Astrocyte of the cerebellum (primary cell): ENCODE measurements at regions not wholly inside any gene's neighbourhood (a gene's known extent, or its start where the extent isn't known, plus 50 kb on each side); places are given as distances from the start of the nearest gene placed in this dataset.

Experiments
- DNase-seq: peaks from one replicate; pipeline ENCODE4 v3.0.0-alpha.2; 2011; ENCODE audit warnings: low read depth
- H3K4me3 ChIP-seq: 2 replicates; pipeline ENCODE4 v1.5.1; 2011; ENCODE audit warnings: mild to moderate bottlenecking, low read depth, low read length, moderate library complexity
- CTCF ChIP-seq: IDR thresholded peaks from 2 replicates; pipeline ENCODE4 v1.5.1; 2012; ENCODE audit warnings: low read length, low read depth, moderate library complexity, mild to moderate bottlenecking; ENCODE audit errors: missing control alignments
- in situ Hi-C: cut with HindIII; loops from 2 replicates; pipeline ENCODE4 v1.10.0; 2017; ENCODE audit warnings: low sequenced_read_pairs

GRCh38 chr15:97849183-97849582 lies 111.3 kb upstream of the ARRDC4 start:
- no peak for DNase-seq
- in situ Hi-C loops: no loop called here
- no peak for TF ChIP-seq CTCF
- no peak overlapping the region for H3K4me3 ChIP-seq

- TF ChIP-seq CTCF: no peak
- DNase-seq: no peak
- no peak overlapping the region for H3K4me3 ChIP-seq
- in situ Hi-C loops: no loop called here
Measured at GRCh38 chr15:97858296-97858695, 102.2 kb upstream of the ARRDC4 start.

GRCh38 chr15:97861529-97862260 lies 98.8 kb upstream of the ARRDC4 start:
- DNase-seq: no peak
- TF ChIP-seq CTCF: no peak
- no peak overlapping the region for H3K4me3 ChIP-seq
- in situ Hi-C loops: no loop called here

DNA sequence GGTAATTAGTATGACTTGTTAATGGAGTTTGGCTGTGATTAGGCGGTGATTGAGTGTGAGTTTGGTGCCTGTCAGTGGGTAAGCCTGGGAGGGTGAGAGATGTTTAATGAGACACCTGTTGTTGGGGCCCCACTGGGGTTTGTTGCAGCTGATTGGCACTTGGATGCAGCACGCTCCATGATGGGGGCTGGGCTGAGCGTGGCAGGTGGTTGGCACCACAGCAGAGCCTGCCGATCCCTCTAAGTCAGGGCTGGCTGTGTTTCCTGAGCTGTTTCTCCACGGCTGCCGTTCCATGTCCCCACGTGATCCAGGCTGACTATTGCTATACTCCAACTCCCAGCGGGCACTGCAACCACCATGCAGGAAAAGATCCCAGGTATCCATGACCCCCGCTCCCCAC lies 93.5 kb upstream of the ARRDC4 start:
- TF ChIP-seq CTCF: no peak
- no peak for DNase-seq
- in situ Hi-C loops: no loop called here
- no peak overlapping the region for H3K4me3 ChIP-seq

DNA sequence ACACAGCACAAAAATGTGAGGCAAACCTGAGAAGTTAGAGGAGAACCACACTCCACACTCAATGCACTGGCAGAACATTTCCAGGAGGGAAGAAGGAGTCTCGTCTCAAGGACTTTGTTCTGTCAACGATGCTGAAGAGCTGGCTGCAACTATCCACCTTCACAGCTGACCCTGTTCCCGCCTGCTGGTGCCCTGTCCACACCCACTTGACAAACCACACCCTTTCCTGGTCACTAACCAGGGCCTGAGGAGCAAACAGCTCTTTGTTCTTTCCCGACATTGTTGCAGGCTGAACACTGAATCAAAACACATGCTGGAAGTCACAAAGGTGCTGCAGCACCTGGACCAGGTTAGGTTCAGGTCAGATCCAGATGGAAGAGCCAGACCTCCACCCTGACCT lies 92.6 kb upstream of the ARRDC4 start:
- H3K4me3 ChIP-seq: no peak overlapping the region
- no peak for TF ChIP-seq CTCF
- in situ Hi-C loops: no loop called here
- no peak for DNase-seq

DNA sequence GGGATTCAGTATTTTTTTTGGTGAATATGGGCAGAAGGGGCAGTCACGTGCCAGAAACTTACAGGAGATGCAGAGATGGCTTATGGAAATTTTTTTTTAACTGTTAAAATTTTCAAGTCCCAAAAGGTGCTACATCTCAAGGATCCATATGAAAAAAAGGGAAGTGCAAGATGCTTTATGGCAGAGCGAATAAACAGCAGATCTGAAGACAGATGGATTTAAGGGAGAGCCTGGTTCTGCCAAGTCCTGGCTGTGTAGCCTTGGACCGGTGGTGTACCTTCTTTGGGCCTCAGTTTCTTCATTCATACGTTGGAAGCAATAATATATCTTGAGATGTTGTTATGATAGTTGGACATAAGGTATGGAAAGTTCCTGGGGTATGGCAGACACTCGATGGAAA lies 91.5 kb upstream of the ARRDC4 start:
- TF ChIP-seq CTCF: no peak
- no peak for DNase-seq
- in situ Hi-C loops: no loop called here
- no peak overlapping the region for H3K4me3 ChIP-seq
